Kidney (tissue), 13 donors: ENCODE measurements at regions not wholly inside any gene's neighbourhood (a gene's known extent, or its start where the extent isn't known, plus 50 kb on each side); places are given as distances from the start of the nearest gene placed in this dataset.
"Not testable (repeated sequence)": the region's sequence is repeated elsewhere in the genome, so short reads cannot be mapped to it uniquely, and the experiment has no call there.

ENCODE experiments used
- DNase-seq, 5 donors: peaks; one replicate each; pipeline ENCODE4 v3.0.0-alpha.2; 2013 to 2020
- FAIRE-seq: peaks from 2 replicates; lab custom pipeline; 2012; peaks lifted over from hg19 to GRCh38; lab: Jason Lieb, UNC
- H3K27ac ChIP-seq, 2 donors: one replicate each; pipeline ENCODE4 v1.7.0; 2013; ENCODE audit warnings: low read depth in 2 of 2, low read length in 2 of 2, inconsistent platforms in 1 of 2
- H3K27me3 ChIP-seq: one replicate; pipeline ENCODE4 v1.7.1; 2013; ENCODE audit warnings: low read length, inconsistent platforms; ENCODE audit not compliant: control insufficient read depth, insufficient read depth
- H3K36me3 ChIP-seq, 3 donors: one replicate each; pipeline versions ENCODE4 v1.7.0 to v1.7.1; 2013; ENCODE audit warnings: low read length in 3 of 3, control low read depth in 1 of 3, inconsistent platforms in 1 of 3; ENCODE audit not compliant: insufficient read depth in 3 of 3, control insufficient read depth in 2 of 3
- H3K4me1 ChIP-seq, 3 donors: one replicate each; pipeline versions ENCODE4 v1.7.0 to v1.7.1; 2013; ENCODE audit warnings: low read length in 3 of 3, inconsistent platforms in 1 of 3, low read depth in 1 of 3; ENCODE audit not compliant: control insufficient read depth in 2 of 3, insufficient read depth in 2 of 3
- H3K4me3 ChIP-seq, 3 donors: one replicate each; pipeline versions ENCODE4 v1.7.0 to v1.8.1; 2013; ENCODE audit warnings: low read length in 3 of 3, control low read depth in 1 of 3, inconsistent platforms in 1 of 3
- H3K9ac ChIP-seq, 3 donors: one replicate each; pipeline versions ENCODE4 v1.7.0 to v1.7.1; 2013; ENCODE audit warnings: low read length in 3 of 3, control low read depth in 1 of 3, inconsistent platforms in 1 of 3
- H3K9me3 ChIP-seq, 3 donors: one replicate each; pipeline versions ENCODE4 v1.7.0 to v1.7.1; 2013; ENCODE audit warnings: low read length in 3 of 3, control low read depth in 1 of 3, inconsistent platforms in 1 of 3; ENCODE audit not compliant: control insufficient read depth in 2 of 3, insufficient read depth in 1 of 3
- intact Hi-C: fragments of 100-400 bp; cut with DNase I; formaldehyde crosslinking; loops from one replicate; pipeline ENCODE4 v1.11.1; 2022
- TF ChIP-seq, protein P1 (sequence below): IDR thresholded peaks from 3 replicates; pipeline ENCODE4 v1.5.1; 2012; ENCODE audit warnings: mild to moderate bottlenecking, moderate library complexity, borderline replicate concordance; ENCODE audit not compliant: insufficient read depth; ENCODE audit errors: extremely low read depth
- donor health status: control.
- donor health status: control.
- donor health status: control.
- donor health status: control.
- donor health status: control.
- donor health status: DM: yes; HTN: yes; CAD: no.
- donor health status: Normal renal cell carcinoma (clear cell type).

DNA sequence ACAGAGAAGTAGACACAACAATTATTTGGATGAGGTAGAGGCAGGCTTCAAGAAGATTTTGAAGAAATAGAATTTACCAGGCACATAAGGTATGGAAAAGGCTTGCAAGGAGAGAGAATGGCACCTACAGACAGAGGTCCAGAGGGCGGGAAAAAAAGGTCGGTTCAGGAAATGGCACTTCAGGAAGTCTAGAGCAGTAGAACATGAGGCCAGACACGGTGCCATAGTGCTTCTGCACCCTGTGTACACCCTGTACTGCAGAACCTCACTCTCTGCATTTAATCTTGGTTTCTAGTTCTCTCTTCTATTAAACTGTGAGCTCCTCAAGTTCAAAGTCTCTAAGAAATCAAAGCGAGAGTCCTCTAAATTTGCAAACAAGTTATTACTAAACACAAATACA is 113.4 kb upstream of the C2CD4B start:
- Histone ChIP-seq H3K4me1 (no peaks in the 10 kb centered on the region), H3K9me3 (no peaks in the 10 kb centered on the region), H3K9ac (no peak overlapping the region), H3K4me3 (no peak overlapping the region), H3K27me3 (no peaks in the 10 kb centered on the region), H3K27ac (no peak overlapping the region), H3K36me3 (no peaks in the 10 kb centered on the region)
- FAIRE-seq (no peak), DNase-seq (no peak)
- TF ChIP-seq, protein P1, sequence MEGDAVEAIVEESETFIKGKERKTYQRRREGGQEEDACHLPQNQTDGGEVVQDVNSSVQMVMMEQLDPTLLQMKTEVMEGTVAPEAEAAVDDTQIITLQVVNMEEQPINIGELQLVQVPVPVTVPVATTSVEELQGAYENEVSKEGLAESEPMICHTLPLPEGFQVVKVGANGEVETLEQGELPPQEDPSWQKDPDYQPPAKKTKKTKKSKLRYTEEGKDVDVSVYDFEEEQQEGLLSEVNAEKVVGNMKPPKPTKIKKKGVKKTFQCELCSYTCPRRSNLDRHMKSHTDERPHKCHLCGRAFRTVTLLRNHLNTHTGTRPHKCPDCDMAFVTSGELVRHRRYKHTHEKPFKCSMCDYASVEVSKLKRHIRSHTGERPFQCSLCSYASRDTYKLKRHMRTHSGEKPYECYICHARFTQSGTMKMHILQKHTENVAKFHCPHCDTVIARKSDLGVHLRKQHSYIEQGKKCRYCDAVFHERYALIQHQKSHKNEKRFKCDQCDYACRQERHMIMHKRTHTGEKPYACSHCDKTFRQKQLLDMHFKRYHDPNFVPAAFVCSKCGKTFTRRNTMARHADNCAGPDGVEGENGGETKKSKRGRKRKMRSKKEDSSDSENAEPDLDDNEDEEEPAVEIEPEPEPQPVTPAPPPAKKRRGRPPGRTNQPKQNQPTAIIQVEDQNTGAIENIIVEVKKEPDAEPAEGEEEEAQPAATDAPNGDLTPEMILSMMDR = no peak
- intact Hi-C loops = no loop called here

DNA sequence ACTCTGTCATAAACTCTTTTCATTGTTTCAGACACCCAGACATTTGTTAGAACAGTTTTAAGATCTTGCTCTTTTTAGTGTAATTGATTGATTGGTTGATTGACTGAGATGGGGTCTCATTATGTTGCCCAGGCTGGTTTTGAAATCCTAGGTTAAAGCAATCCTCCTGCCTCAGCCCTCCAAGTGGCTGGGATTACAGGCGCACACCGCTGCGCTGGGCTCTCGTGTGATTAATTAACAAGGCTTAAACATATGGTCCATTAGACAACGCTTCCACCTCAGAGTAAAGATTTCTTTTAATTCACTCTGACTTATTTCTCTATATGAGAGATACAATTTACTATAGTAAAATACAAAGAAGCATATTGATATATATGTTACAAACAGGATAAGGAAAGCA is 114.0 kb upstream of the C2CD4B start:
- Histone ChIP-seq H3K9me3 (no peaks in the 10 kb centered on the region), H3K4me1 (no peaks in the 10 kb centered on the region), H3K27me3 (no peaks in the 10 kb centered on the region), H3K27ac (no peak overlapping the region), H3K9ac (no peak overlapping the region), H3K4me3 (no peak overlapping the region), H3K36me3 (no peaks in the 10 kb centered on the region)
- intact Hi-C loops = no loop called here
- no peak for FAIRE-seq
- DNase-seq = no peak
- TF ChIP-seq, protein P1 = no peak

DNA sequence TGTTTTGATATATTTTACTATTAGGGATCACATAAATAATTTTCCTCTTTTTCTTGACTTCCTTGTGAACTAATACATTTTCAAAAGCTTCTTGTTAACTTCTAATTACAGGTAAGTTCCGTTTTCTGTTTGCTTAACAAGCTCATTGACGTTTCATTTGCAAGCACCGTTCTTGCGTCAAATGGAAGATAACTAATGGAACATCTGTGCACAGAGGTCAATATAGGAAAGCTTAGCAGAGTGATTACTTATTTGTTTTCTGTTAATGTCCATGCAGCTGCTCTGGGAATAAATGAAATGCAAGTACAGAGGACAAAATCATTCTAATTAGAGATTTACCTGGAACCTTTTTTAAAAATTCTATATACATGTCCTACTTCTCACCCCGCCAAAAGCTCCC is 115.5 kb upstream of the C2CD4B start:
- Histone ChIP-seq H3K27ac (no peak overlapping the region), H3K36me3 (no peaks in the 10 kb centered on the region), H3K9ac (no peak overlapping the region), H3K27me3 (no peaks in the 10 kb centered on the region), H3K4me1 (no peaks in the 10 kb centered on the region), H3K9me3 (no peaks in the 10 kb centered on the region), H3K4me3 (no peak overlapping the region)
- TF ChIP-seq, protein P1 = no peak
- no peak for DNase-seq
- intact Hi-C loops = no loop called here
- FAIRE-seq = no peak

- intact Hi-C loops, H3K9me3 ChIP-seq, DNase-seq, H3K4me1 ChIP-seq, FAIRE-seq, H3K27me3 ChIP-seq, H3K36me3 ChIP-seq, H3K27ac ChIP-seq, H3K4me3 ChIP-seq, H3K9ac ChIP-seq: not testable (repeated sequence)
Measured at GRCh38 chr15:62281801-62282200, 116.7 kb upstream of the C2CD4B start.
